ENCODE measurements at regions not wholly inside any gene's neighbourhood (a gene's known extent, or its start where the extent isn't known, plus 50 kb on each side); places are given as distances from the start of the nearest gene placed in this dataset.

GRCh38 chrX:40452031-40452430, 128.7 kb upstream of the ATP6AP2 start:
- no peaks in the 10 kb centered on the region for H3K9me3 ChIP-seq (ENCODE audit: control insufficient read depth in 2 of 3, insufficient read depth in 1 of 3, low read length in 3 of 3)
- FAIRE-seq (no peak), DNase-seq (no peak)
- no peak for TF ChIP-seq CTCF (IDR thresholded peaks at IDR 0.05; ENCODE audit: borderline replicate concordance, extremely low read depth, insufficient read depth)
- H3K27ac ChIP-seq (ENCODE audit: low read depth in 2 of 2, low read length in 2 of 2) = no peak overlapping the region
- H3K9ac ChIP-seq (ENCODE audit: low read length in 3 of 3) = no peak overlapping the region
- H3K27me3 ChIP-seq (ENCODE audit: control insufficient read depth, insufficient read depth, low read length) = no peaks in the 10 kb centered on the region
- H3K4me3 ChIP-seq (ENCODE audit: low read length in 3 of 3) = no peak overlapping the region
- H3K4me1 ChIP-seq (ENCODE audit: control insufficient read depth in 2 of 3, insufficient read depth in 2 of 3, low read depth in 1 of 3, low read length in 3 of 3) = peaks cover 0 to 3% (median 0%) of the 10 kb centered on the region in 3 donors
- intact Hi-C loops (cut with DNase I) = no loop called here
- no peaks in the 10 kb centered on the region for H3K36me3 ChIP-seq (ENCODE audit: control insufficient read depth in 2 of 3, insufficient read depth in 3 of 3, low read length in 3 of 3)

GRCh38 chrX:40449956-40450706, 130.6 kb upstream of the ATP6AP2 start:
- Histone ChIP-seq H3K27ac (ENCODE audit: low read depth in 2 of 2, low read length in 2 of 2) (no peak overlapping the region), H3K4me1 (ENCODE audit: control insufficient read depth in 2 of 3, insufficient read depth in 2 of 3, low read depth in 1 of 3, low read length in 3 of 3) (peaks cover 0 to 4% (median 0%) of the 10 kb centered on the region in 3 donors), H3K4me3 (ENCODE audit: low read length in 3 of 3) (no peak overlapping the region), H3K9ac (ENCODE audit: low read length in 3 of 3) (no peak overlapping the region), H3K27me3 (ENCODE audit: control insufficient read depth, insufficient read depth, low read length) (no peaks in the 10 kb centered on the region), H3K9me3 (ENCODE audit: control insufficient read depth in 2 of 3, insufficient read depth in 1 of 3, low read length in 3 of 3) (no peaks in the 10 kb centered on the region), H3K36me3 (ENCODE audit: control insufficient read depth in 2 of 3, insufficient read depth in 3 of 3, low read length in 3 of 3) (no peaks in the 10 kb centered on the region)
- no peak for TF ChIP-seq CTCF (IDR thresholded peaks at IDR 0.05; ENCODE audit: borderline replicate concordance, extremely low read depth, insufficient read depth)
- no peak for FAIRE-seq
- intact Hi-C loops (cut with DNase I) = no loop called here
- no peak for DNase-seq

- Histone ChIP-seq H3K4me1 (ENCODE audit: control insufficient read depth in 2 of 3, insufficient read depth in 2 of 3, low read depth in 1 of 3, low read length in 3 of 3) (peaks cover 0 to 4% (median 0%) of the 10 kb centered on the region in 3 donors), H3K4me3 (ENCODE audit: low read length in 3 of 3) (no peak overlapping the region), H3K9ac (ENCODE audit: low read length in 3 of 3) (no peak overlapping the region), H3K9me3 (ENCODE audit: control insufficient read depth in 2 of 3, insufficient read depth in 1 of 3, low read length in 3 of 3) (no peaks in the 10 kb centered on the region), H3K27ac (ENCODE audit: low read depth in 2 of 2, low read length in 2 of 2) (no peak overlapping the region), H3K36me3 (ENCODE audit: control insufficient read depth in 2 of 3, insufficient read depth in 3 of 3, low read length in 3 of 3) (no peaks in the 10 kb centered on the region), H3K27me3 (ENCODE audit: control insufficient read depth, insufficient read depth, low read length) (no peaks in the 10 kb centered on the region)
- intact Hi-C loops (cut with DNase I) = no loop called here
- TF ChIP-seq CTCF (IDR thresholded peaks at IDR 0.05; ENCODE audit: borderline replicate concordance, extremely low read depth, insufficient read depth) = no peak
- FAIRE-seq (no peak), DNase-seq (no peak)
Observed at GRCh38 chrX:40449396-40449795, 131.4 kb upstream of the ATP6AP2 start.

All from kidney (tissue), 13 donors.